ENCODE measurements at regions not wholly inside any gene's neighbourhood (a gene's known extent, or its start where the extent isn't known, plus 50 kb on each side); places are given as distances from the start of the nearest gene placed in this dataset.

DNA sequence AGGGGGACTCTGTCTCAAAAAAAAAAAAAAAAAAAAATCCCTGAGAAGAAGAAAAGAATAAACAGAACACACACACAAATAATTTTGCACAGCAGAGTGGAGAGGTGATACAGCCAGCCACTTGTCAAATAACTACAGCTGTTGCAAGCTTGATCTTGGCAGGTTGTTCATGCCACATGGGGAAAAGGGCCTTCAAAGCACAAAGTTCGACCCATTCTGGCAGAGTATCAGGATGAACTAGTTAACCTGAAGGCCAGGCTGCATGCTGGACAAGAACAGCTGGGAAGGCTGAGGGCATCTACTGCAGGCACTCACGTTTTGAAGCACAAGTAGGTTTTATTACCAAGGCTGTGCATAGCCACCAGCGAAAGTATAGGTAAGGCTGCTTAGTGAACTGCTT is 104.1 kb downstream of the KCTD15 start:
- TF ChIP-seq, protein P1, sequence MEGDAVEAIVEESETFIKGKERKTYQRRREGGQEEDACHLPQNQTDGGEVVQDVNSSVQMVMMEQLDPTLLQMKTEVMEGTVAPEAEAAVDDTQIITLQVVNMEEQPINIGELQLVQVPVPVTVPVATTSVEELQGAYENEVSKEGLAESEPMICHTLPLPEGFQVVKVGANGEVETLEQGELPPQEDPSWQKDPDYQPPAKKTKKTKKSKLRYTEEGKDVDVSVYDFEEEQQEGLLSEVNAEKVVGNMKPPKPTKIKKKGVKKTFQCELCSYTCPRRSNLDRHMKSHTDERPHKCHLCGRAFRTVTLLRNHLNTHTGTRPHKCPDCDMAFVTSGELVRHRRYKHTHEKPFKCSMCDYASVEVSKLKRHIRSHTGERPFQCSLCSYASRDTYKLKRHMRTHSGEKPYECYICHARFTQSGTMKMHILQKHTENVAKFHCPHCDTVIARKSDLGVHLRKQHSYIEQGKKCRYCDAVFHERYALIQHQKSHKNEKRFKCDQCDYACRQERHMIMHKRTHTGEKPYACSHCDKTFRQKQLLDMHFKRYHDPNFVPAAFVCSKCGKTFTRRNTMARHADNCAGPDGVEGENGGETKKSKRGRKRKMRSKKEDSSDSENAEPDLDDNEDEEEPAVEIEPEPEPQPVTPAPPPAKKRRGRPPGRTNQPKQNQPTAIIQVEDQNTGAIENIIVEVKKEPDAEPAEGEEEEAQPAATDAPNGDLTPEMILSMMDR (conservative IDR thresholded peaks at IDR 0.05), result no peak
- H3K4me1 ChIP-seq (ENCODE audit: insufficient read depth, low read length), result no peaks in the 10 kb centered on the region; the same call in 1 of the 2 replicates
- H3K79me2 ChIP-seq (ENCODE audit: insufficient read depth, low read length), result no peaks in the 10 kb centered on the region
- no peak overlapping the region for H4K91ac ChIP-seq (ENCODE audit: insufficient read length, low read depth, low read length)
- no peak for DNase-seq
- Mint-ChIP-seq H3K27me3 (ENCODE audit: low read depth) (0 out of 2 replicates have a peak, but pooled peaks cover 1% of the 10 kb centered on the region), H3K9me3 (peaks cover 21 to 24% of the 10 kb centered on the region in 2 experiments), H3K36me3 (ENCODE audit: insufficient read depth in 1 of 3, low read depth in 3 of 3) (peaks cover 8 to 19% (median 10%) of the 10 kb centered on the region in 3 experiments; a peak in 6 of 7 replicates), H3K4me1 (peaks cover 19 to 24% of the 10 kb centered on the region in 2 experiments), H3K4me3 (no peak overlapping the region), H3K27ac (no peak overlapping the region)
- no peak overlapping the region for H3K23ac ChIP-seq (ENCODE audit: insufficient read length, low read depth, low read length)
- H2AFZ ChIP-seq (ENCODE audit: low read length), result no peak overlapping the region
- H3K27ac ChIP-seq (ENCODE audit: insufficient read length, low read depth, low read length), result no peak overlapping the region
- no peak overlapping the region for H3K18ac ChIP-seq (ENCODE audit: insufficient read length, low read depth, low read length)
- H3K9ac ChIP-seq (ENCODE audit: extremely low read depth, insufficient read length, low read length), result no peak overlapping the region
- H3K23me2 ChIP-seq (ENCODE audit: insufficient read length, low read depth, low read length, poor library complexity, severe bottlenecking), result peaks cover 3% of the 10 kb centered on the region
- no peak overlapping the region for H2BK15ac ChIP-seq (ENCODE audit: low read depth, low read length)
- H3K79me1 ChIP-seq (ENCODE audit: insufficient read depth, low read depth, low read length, poor library complexity, severe bottlenecking), result no peaks in the 10 kb centered on the region
- no peak overlapping the region for H3T11ph ChIP-seq (ENCODE audit: low read length)
- no peak overlapping the region for H3K4ac ChIP-seq (ENCODE audit: low read depth, low read length)
- no CpG with 5 or more reads among the region's 3 CpGs for WGBS (ENCODE audit: extremely low coverage, insufficient read length, low lambda C conversion rate)
- no peak overlapping the region for H3K4me2 ChIP-seq (ENCODE audit: insufficient read depth, insufficient read length, low read length)
- H2BK120ac ChIP-seq (ENCODE audit: low read depth, low read length, poor library complexity, severe bottlenecking), result no peak overlapping the region
- no peak overlapping the region for H2AK5ac ChIP-seq (ENCODE audit: insufficient read length, low read length)
- H3K9me3 ChIP-seq (ENCODE audit: control insufficient read depth, low read depth, low read length), result no peaks in the 10 kb centered on the region
- H3K27me3 ChIP-seq (ENCODE audit: insufficient read depth, low read length), result no peaks in the 10 kb centered on the region
- H4K20me1 ChIP-seq (ENCODE audit: control insufficient read depth, insufficient read depth, insufficient read length), result no peaks in the 10 kb centered on the region
- no peak overlapping the region for H3K56ac ChIP-seq (ENCODE audit: insufficient read length, low read depth, low read length)
- no peak overlapping the region for H2BK20ac ChIP-seq (ENCODE audit: low read depth, low read length, poor library complexity, severe bottlenecking)
- H4K5ac ChIP-seq (ENCODE audit: insufficient read length, low read depth, low read length), result no peak overlapping the region
- no peak overlapping the region for H2BK12ac ChIP-seq (ENCODE audit: insufficient read length, low read depth, low read length)
- no peak overlapping the region for H3K14ac ChIP-seq (ENCODE audit: insufficient read depth, low read length)
- H4K8ac ChIP-seq (replicated peaks; ENCODE audit: insufficient read length, low read depth, low read length), result no peak overlapping the region
- H2BK5ac ChIP-seq (ENCODE audit: insufficient read length, low read length), result no peak overlapping the region

All from H9 (cell line).